ENCODE measurements at regions not wholly inside any gene's neighbourhood (a gene's known extent, or its start where the extent isn't known, plus 50 kb on each side); places are given as distances from the start of the nearest gene placed in this dataset.

DNA sequence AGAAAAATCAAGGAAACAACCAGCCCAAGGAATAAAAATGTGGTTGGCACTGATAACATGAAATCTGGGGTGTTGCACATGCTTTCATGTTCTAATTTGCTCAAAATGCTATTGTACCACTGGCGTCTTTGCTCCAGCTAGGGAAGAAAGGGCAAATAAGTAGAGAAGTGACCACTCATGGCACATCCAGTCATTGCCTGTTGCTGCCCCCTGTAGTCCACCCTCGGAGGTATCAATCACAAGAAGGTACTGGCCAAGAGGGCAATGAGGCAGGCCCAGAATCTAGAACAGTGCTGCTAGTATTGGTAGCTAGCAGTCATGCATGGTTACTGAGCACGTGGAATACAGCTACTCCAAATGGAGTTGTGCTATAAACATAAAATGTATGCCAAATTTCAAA lies 213.4 kb downstream of the CDCA7 start:
- Histone ChIP-seq H3K4me2 (ENCODE audit: low read length) (no peak overlapping the region), H3K79me2 (replicated peaks; ENCODE audit: insufficient read depth, low read length) (no peaks in the 10 kb centered on the region), H3K27ac (ENCODE audit: low read length) (no peak overlapping the region), H3K9ac (ENCODE audit: low read length) (no peak overlapping the region), H4K20me1 (ENCODE audit: insufficient read depth) (no peaks in the 10 kb centered on the region), H3K27me3 (ENCODE audit: insufficient read depth, low read depth, low read length) (no peaks in the 10 kb centered on the region), H3K4me3 (ENCODE audit: low read length) (no peak overlapping the region), H2AFZ (ENCODE audit: low read depth, low read length) (no peak overlapping the region), H3K9me2 (ENCODE audit: insufficient read depth, low read length) (no peaks in the 10 kb centered on the region), H3K36me3 (ENCODE audit: insufficient read depth, low read length) (no peaks in the 10 kb centered on the region), H3K9me3 (ENCODE audit: low read length) (no peaks in the 10 kb centered on the region), H3F3A (ENCODE audit: insufficient read depth, low read length, poor library complexity, severe bottlenecking) (no peaks in the 10 kb centered on the region)
- TF ChIP-seq EZH2 (IDR thresholded peaks at IDR 0.05; ENCODE audit: borderline replicate concordance, insufficient read depth, low read length, poor library complexity, severe bottlenecking) (no peak), MXI1 (conservative IDR thresholded peaks at IDR 0.05; ENCODE audit: poor library complexity, severe bottlenecking) (no peak), EP300 (conservative IDR thresholded peaks at IDR 0.05; ENCODE audit: poor library complexity, severe bottlenecking) (no peak), SMC3 (conservative IDR thresholded peaks at IDR 0.05; ENCODE audit: poor library complexity) (no peak), POLR2AphosphoS5 (IDR thresholded peaks at IDR 0.05) (no peak), TAF1 (IDR thresholded peaks at IDR 0.05; ENCODE audit: low read depth) (no peak), RAD21 (conservative IDR thresholded peaks at IDR 0.05) (no peak)
- TF ChIP-seq, protein P1, sequence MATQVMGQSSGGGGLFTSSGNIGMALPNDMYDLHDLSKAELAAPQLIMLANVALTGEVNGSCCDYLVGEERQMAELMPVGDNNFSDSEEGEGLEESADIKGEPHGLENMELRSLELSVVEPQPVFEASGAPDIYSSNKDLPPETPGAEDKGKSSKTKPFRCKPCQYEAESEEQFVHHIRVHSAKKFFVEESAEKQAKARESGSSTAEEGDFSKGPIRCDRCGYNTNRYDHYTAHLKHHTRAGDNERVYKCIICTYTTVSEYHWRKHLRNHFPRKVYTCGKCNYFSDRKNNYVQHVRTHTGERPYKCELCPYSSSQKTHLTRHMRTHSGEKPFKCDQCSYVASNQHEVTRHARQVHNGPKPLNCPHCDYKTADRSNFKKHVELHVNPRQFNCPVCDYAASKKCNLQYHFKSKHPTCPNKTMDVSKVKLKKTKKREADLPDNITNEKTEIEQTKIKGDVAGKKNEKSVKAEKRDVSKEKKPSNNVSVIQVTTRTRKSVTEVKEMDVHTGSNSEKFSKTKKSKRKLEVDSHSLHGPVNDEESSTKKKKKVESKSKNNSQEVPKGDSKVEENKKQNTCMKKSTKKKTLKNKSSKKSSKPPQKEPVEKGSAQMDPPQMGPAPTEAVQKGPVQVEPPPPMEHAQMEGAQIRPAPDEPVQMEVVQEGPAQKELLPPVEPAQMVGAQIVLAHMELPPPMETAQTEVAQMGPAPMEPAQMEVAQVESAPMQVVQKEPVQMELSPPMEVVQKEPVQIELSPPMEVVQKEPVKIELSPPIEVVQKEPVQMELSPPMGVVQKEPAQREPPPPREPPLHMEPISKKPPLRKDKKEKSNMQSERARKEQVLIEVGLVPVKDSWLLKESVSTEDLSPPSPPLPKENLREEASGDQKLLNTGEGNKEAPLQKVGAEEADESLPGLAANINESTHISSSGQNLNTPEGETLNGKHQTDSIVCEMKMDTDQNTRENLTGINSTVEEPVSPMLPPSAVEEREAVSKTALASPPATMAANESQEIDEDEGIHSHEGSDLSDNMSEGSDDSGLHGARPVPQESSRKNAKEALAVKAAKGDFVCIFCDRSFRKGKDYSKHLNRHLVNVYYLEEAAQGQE (IDR thresholded peaks at IDR 0.05; ENCODE audit: borderline replicate concordance) = no peak
- TF ChIP-seq, protein P2, sequence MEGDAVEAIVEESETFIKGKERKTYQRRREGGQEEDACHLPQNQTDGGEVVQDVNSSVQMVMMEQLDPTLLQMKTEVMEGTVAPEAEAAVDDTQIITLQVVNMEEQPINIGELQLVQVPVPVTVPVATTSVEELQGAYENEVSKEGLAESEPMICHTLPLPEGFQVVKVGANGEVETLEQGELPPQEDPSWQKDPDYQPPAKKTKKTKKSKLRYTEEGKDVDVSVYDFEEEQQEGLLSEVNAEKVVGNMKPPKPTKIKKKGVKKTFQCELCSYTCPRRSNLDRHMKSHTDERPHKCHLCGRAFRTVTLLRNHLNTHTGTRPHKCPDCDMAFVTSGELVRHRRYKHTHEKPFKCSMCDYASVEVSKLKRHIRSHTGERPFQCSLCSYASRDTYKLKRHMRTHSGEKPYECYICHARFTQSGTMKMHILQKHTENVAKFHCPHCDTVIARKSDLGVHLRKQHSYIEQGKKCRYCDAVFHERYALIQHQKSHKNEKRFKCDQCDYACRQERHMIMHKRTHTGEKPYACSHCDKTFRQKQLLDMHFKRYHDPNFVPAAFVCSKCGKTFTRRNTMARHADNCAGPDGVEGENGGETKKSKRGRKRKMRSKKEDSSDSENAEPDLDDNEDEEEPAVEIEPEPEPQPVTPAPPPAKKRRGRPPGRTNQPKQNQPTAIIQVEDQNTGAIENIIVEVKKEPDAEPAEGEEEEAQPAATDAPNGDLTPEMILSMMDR (IDR thresholded peaks at IDR 0.05; ENCODE audit: poor library complexity, severe bottlenecking) = no peak

DNA sequence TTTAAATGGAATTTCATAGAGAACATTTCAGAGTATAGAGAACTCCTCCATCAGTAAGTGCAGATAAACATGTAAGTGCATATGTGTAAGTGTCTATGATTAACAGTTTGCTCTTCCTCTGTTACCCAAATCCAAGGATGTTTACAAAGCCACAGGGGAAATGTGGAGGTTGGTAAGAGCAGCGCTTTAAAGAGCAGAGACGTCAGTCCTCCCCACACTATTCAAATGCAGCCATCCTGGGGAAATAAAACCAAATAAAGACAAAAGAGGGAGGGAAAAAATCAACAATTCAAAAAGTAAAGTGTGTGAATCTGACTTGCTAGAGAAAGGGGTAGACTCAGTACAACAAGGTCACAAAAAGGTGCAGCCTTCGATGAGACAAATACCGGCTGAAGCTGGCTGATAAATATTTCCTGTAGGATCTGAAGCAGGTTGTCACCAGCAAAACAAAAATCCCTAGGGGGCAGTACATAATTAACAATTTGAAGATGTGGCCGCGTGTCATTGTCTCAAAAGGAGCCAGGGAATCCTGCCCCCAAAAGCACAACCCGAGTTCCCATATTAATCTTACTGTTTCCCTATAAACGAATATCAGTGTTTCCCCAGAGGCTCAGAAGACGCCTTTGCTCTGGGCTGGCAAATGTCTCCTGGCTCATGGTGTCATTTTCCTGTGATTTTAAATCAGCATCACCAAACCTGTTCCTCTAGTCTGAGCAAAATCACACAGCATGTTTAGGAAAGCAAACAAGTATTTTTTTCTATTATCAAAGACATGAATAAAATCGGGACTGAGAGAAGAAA lies 216.5 kb downstream of the CDCA7 start:
- no peak overlapping the region for H2AFZ ChIP-seq (ENCODE audit: low read depth, low read length)
- H3K9ac ChIP-seq (ENCODE audit: low read length) = peak overlapping the region; percentile 16
- H3F3A ChIP-seq (ENCODE audit: insufficient read depth, low read length, poor library complexity, severe bottlenecking) = no peaks in the 10 kb centered on the region
- no peaks in the 10 kb centered on the region for H3K9me2 ChIP-seq (ENCODE audit: insufficient read depth, low read length)
- no peaks in the 10 kb centered on the region for H3K27me3 ChIP-seq (ENCODE audit: insufficient read depth, low read depth, low read length)
- no peaks in the 10 kb centered on the region for H3K79me2 ChIP-seq (replicated peaks; ENCODE audit: insufficient read depth, low read length)
- H4K20me1 ChIP-seq (ENCODE audit: insufficient read depth) = no peaks in the 10 kb centered on the region
- peak overlapping the region; percentile 32 for H3K4me3 ChIP-seq (ENCODE audit: low read length)
- no peaks in the 10 kb centered on the region for H3K9me3 ChIP-seq (ENCODE audit: low read length)
- H3K4me2 ChIP-seq (ENCODE audit: low read length) = peak overlapping the region; percentile 8
- H3K27ac ChIP-seq (ENCODE audit: low read length) = no peak overlapping the region
- TF ChIP-seq SMC3 (conservative IDR thresholded peaks at IDR 0.05; ENCODE audit: poor library complexity) (no peak), EP300 (conservative IDR thresholded peaks at IDR 0.05; ENCODE audit: poor library complexity, severe bottlenecking) (no peak), TAF1 (IDR thresholded peaks at IDR 0.05; ENCODE audit: low read depth) (no peak), EZH2 (IDR thresholded peaks at IDR 0.05; ENCODE audit: borderline replicate concordance, insufficient read depth, low read length, poor library complexity, severe bottlenecking) (no peak), POLR2AphosphoS5 (IDR thresholded peaks at IDR 0.05) (no peak), MXI1 (conservative IDR thresholded peaks at IDR 0.05; ENCODE audit: poor library complexity, severe bottlenecking) (no peak), RAD21 (conservative IDR thresholded peaks at IDR 0.05) (peak; percentile 33)
- TF ChIP-seq, protein P2 (IDR thresholded peaks at IDR 0.05; ENCODE audit: poor library complexity, severe bottlenecking) = peak; percentile 39
- TF ChIP-seq, protein P1 (IDR thresholded peaks at IDR 0.05; ENCODE audit: borderline replicate concordance) = no peak
- no peaks in the 10 kb centered on the region for H3K36me3 ChIP-seq (ENCODE audit: insufficient read depth, low read length)

All from neural cell (in vitro differentiated cells).